ENCODE measurements at regions not wholly inside any gene's neighbourhood (a gene's known extent, or its start where the extent isn't known, plus 50 kb on each side); places are given as distances from the start of the nearest gene placed in this dataset.

- no peak for DNase-seq (ENCODE audit: low read depth in 2 of 2)
These were observed 306.6 kb upstream of the SOX11 start for GRCh38 chr2:5385596-5385995.

GRCh38 chr2:5387406-5387805, 304.8 kb upstream of the SOX11 start:
- no peak for DNase-seq (ENCODE audit: low read depth in 2 of 2)

GRCh38 chr2:5389740-5390139, 302.4 kb upstream of the SOX11 start:
- no peak for DNase-seq (ENCODE audit: low read depth in 2 of 2)

GRCh38 chr2:5391362-5391761, 300.8 kb upstream of the SOX11 start:
- no peak for DNase-seq (ENCODE audit: low read depth in 2 of 2)

GRCh38 chr2:5392658-5393057, 299.5 kb upstream of the SOX11 start:
- no peak for DNase-seq (ENCODE audit: low read depth in 2 of 2)

- DNase-seq (ENCODE audit: low read depth in 2 of 2) = no peak
These were observed 298.7 kb upstream of the SOX11 start for GRCh38 chr2:5393474-5393873.

GRCh38 chr2:5394223-5394622, 298.0 kb upstream of the SOX11 start:
- DNase-seq (ENCODE audit: low read depth in 2 of 2) = no peak

GRCh38 chr2:5401115-5401657, 291.0 kb upstream of the SOX11 start:
- DNase-seq (ENCODE audit: low read depth in 2 of 2) = no peak

- no peak for DNase-seq (ENCODE audit: low read depth in 2 of 2)
These were observed 288.8 kb upstream of the SOX11 start for GRCh38 chr2:5403392-5403791.

GRCh38 chr2:5409898-5410381, 282.2 kb upstream of the SOX11 start:
- no peak for DNase-seq (ENCODE audit: low read depth in 2 of 2)

GRCh38 chr2:5410991-5411700, 281.0 kb upstream of the SOX11 start:
- no peak for DNase-seq (ENCODE audit: low read depth in 2 of 2)

- no peak for DNase-seq (ENCODE audit: low read depth in 2 of 2)
These were observed 280.2 kb upstream of the SOX11 start for GRCh38 chr2:5412001-5412400.

GRCh38 chr2:5433855-5434254, 258.3 kb upstream of the SOX11 start:
- no peak for DNase-seq (ENCODE audit: low read depth in 2 of 2)

GRCh38 chr2:5437375-5437774, 254.8 kb upstream of the SOX11 start:
- no peak for DNase-seq (ENCODE audit: low read depth in 2 of 2)

GRCh38 chr2:5440174-5440573, 252.0 kb upstream of the SOX11 start:
- no peak for DNase-seq (ENCODE audit: low read depth in 2 of 2)

- no peak for DNase-seq (ENCODE audit: low read depth in 2 of 2)
These were observed 249.4 kb upstream of the SOX11 start for GRCh38 chr2:5442736-5443135.

GRCh38 chr2:5444168-5444567, 248.0 kb upstream of the SOX11 start:
- DNase-seq (ENCODE audit: low read depth in 2 of 2) = no peak

GRCh38 chr2:5444854-5445253, 247.3 kb upstream of the SOX11 start:
- DNase-seq (ENCODE audit: low read depth in 2 of 2) = no peak

GRCh38 chr2:5449867-5450266, 242.3 kb upstream of the SOX11 start:
- no peak for DNase-seq (ENCODE audit: low read depth in 2 of 2)

- no peak for DNase-seq (ENCODE audit: low read depth in 2 of 2)
These were observed 238.7 kb upstream of the SOX11 start for GRCh38 chr2:5453220-5454050.

GRCh38 chr2:5454051-5454390, 238.2 kb upstream of the SOX11 start:
- DNase-seq (ENCODE audit: low read depth in 2 of 2) = no peak

- DNase-seq (ENCODE audit: low read depth in 2 of 2) = no peak
These were observed 233.1 kb upstream of the SOX11 start for GRCh38 chr2:5459041-5459440.

GRCh38 chr2:5464657-5465056, 227.5 kb upstream of the SOX11 start:
- no peak for DNase-seq (ENCODE audit: low read depth in 2 of 2)

Measured in lung microvascular endothelial cell (primary cell).